ENCODE measurements at regions not wholly inside any gene's neighbourhood (a gene's known extent, or its start where the extent isn't known, plus 50 kb on each side); places are given as distances from the start of the nearest gene placed in this dataset.

DNA sequence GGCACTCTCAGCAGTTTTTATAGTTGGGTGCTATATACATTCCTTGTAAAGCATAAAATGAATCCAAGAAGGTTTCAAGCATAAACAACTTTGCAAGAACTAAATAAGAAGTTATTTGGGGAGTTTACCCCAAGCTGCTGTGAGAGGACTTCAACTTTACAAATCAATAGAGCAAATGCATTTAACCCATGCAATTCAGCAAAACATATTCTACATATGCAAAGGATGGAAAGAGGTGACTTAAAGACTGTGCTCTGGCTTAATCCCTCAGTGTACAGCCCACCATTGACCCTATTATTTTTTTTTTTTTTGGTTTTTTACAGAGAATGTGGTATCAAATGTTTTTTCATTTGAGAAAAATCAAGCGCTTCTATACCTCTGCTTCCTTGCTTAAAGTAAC, 736.5 kb downstream of the CETN3 start:
- Histone ChIP-seq H4K20me1 (replicated peaks; ENCODE audit: control insufficient read depth, extremely low read depth, insufficient read depth, low read length) (no peaks in the 10 kb centered on the region), H3K9me1 (replicated peaks; ENCODE audit: control insufficient read depth, extremely low read depth, insufficient read depth, low read length) (no peaks in the 10 kb centered on the region), H3K27me3 (ENCODE audit: control insufficient read depth in 2 of 2, insufficient read depth in 2 of 2, low read length in 2 of 2) (no peaks in the 10 kb centered on the region), H3K79me2 (ENCODE audit: control insufficient read depth, insufficient read depth, low read length) (no peaks in the 10 kb centered on the region), H3K4me2 (ENCODE audit: insufficient read depth, low read length) (no peak overlapping the region), H3K4me3 (replicated peaks in 1 of 3; ENCODE audit: insufficient read depth in 1 of 3, low read depth in 1 of 3, low read length in 3 of 3) (no peak overlapping the region), H3K36me3 (ENCODE audit: control insufficient read depth in 2 of 2, extremely low read depth in 1 of 2, insufficient read depth in 2 of 2, low read length in 2 of 2) (no peaks in the 10 kb centered on the region), H3K9me3 (replicated peaks; ENCODE audit: control insufficient read depth, insufficient read depth, low read length) (no peaks in the 10 kb centered on the region), H3K27ac (ENCODE audit: insufficient read depth, low read depth, low read length) (no peak overlapping the region), H3K4me1 (ENCODE audit: control insufficient read depth, extremely low read depth, insufficient read depth, low read length) (no peaks in the 10 kb centered on the region), H2AFZ (ENCODE audit: low read depth, low read length) (no peak overlapping the region), H3K9ac (replicated peaks; ENCODE audit: extremely low read depth, insufficient read depth, low read length) (no peak overlapping the region)
- intact Hi-C loops (cut with micrococcal nuclease): no loop called here
- no peak for FAIRE-seq
- ChIA-PET CTCF (interaction anchor here (0.6 kb wide), 1 partner anchor 1756 kb away, joined by 3 read pairs; no protein-coding TSS in a partner anchor), POLR2A (no interaction called here)
- no peak for TF ChIP-seq GATA2 (IDR thresholded peaks at IDR 0.05; ENCODE audit: insufficient read depth, insufficient read length, low read depth, low read length)
- TF ChIP-seq EZH2 (IDR thresholded peaks at IDR 0.05; ENCODE audit: borderline replicate concordance, low read depth, low read length, severe bottlenecking): no peak
- TF ChIP-seq, protein P1, sequence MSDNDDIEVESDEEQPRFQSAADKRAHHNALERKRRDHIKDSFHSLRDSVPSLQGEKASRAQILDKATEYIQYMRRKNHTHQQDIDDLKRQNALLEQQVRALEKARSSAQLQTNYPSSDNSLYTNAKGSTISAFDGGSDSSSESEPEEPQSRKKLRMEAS (IDR thresholded peaks at IDR 0.05; ENCODE audit: insufficient read depth, insufficient read length): no peak
- no peak for TF ChIP-seq POLR2AphosphoS5 (IDR thresholded peaks at IDR 0.05; ENCODE audit: insufficient read depth, low read depth, low read length)
- TF ChIP-seq, protein P2, sequence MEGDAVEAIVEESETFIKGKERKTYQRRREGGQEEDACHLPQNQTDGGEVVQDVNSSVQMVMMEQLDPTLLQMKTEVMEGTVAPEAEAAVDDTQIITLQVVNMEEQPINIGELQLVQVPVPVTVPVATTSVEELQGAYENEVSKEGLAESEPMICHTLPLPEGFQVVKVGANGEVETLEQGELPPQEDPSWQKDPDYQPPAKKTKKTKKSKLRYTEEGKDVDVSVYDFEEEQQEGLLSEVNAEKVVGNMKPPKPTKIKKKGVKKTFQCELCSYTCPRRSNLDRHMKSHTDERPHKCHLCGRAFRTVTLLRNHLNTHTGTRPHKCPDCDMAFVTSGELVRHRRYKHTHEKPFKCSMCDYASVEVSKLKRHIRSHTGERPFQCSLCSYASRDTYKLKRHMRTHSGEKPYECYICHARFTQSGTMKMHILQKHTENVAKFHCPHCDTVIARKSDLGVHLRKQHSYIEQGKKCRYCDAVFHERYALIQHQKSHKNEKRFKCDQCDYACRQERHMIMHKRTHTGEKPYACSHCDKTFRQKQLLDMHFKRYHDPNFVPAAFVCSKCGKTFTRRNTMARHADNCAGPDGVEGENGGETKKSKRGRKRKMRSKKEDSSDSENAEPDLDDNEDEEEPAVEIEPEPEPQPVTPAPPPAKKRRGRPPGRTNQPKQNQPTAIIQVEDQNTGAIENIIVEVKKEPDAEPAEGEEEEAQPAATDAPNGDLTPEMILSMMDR (IDR thresholded peaks at IDR 0.05; ENCODE audit: extremely low read depth in 1 of 2, insufficient read depth in 1 of 2, low read depth in 1 of 2, low read length in 2 of 2): no peak
- TF ChIP-seq POLR2A (IDR thresholded peaks at IDR 0.05; ENCODE audit: low read depth, low read length): no peak
- no peak for DNase-seq (ENCODE audit: low read depth, low spot score)
- dilution Hi-C loops (cut with MboI; ENCODE audit: extremely low pct_ligation_motif_present, low sequenced_read_pairs): no loop called here
- no TSS peak for BruUV-seq (replicated peaks)

DNA sequence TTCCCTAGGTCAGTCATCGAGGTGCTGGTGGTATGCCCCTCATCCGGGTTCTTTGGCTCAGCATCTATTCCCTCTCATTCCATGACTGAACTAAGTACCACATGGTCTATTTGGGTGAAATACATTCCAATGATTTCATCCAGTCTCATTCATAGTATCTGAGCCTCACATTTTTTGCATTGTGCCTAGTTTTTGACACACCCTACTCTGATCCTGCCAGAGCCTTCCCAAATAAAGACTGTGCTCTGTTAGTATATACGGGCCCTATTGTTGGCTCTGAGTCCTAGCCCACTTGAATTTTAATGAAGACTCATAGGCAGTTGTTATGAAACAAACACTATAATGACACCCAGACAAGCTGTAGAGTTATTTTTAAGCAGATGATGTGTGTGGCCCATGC, 740.7 kb downstream of the CETN3 start:
- Histone ChIP-seq H3K4me2 (ENCODE audit: insufficient read depth, low read length) (no peak overlapping the region), H3K4me1 (ENCODE audit: control insufficient read depth, extremely low read depth, insufficient read depth, low read length) (no peaks in the 10 kb centered on the region), H4K20me1 (replicated peaks; ENCODE audit: control insufficient read depth, extremely low read depth, insufficient read depth, low read length) (no peaks in the 10 kb centered on the region), H2AFZ (ENCODE audit: low read depth, low read length) (no peak overlapping the region), H3K27ac (ENCODE audit: insufficient read depth, low read depth, low read length) (no peak overlapping the region), H3K79me2 (ENCODE audit: control insufficient read depth, insufficient read depth, low read length) (no peaks in the 10 kb centered on the region), H3K27me3 (ENCODE audit: control insufficient read depth in 2 of 2, insufficient read depth in 2 of 2, low read length in 2 of 2) (no peaks in the 10 kb centered on the region), H3K9me1 (replicated peaks; ENCODE audit: control insufficient read depth, extremely low read depth, insufficient read depth, low read length) (no peaks in the 10 kb centered on the region), H3K9ac (replicated peaks; ENCODE audit: extremely low read depth, insufficient read depth, low read length) (no peak overlapping the region), H3K4me3 (replicated peaks in 1 of 3; ENCODE audit: insufficient read depth in 1 of 3, low read depth in 1 of 3, low read length in 3 of 3) (no peak overlapping the region), H3K36me3 (ENCODE audit: control insufficient read depth in 2 of 2, extremely low read depth in 1 of 2, insufficient read depth in 2 of 2, low read length in 2 of 2) (no peaks in the 10 kb centered on the region), H3K9me3 (replicated peaks; ENCODE audit: control insufficient read depth, insufficient read depth, low read length) (no peaks in the 10 kb centered on the region)
- dilution Hi-C loops (cut with MboI; ENCODE audit: extremely low pct_ligation_motif_present, low sequenced_read_pairs): no loop called here
- no TSS peak for BruUV-seq (replicated peaks)
- FAIRE-seq: no peak
- ChIA-PET POLR2A (no interaction called here), CTCF (no interaction called here)
- DNase-seq (ENCODE audit: low read depth, low spot score): no peak
- intact Hi-C loops (cut with micrococcal nuclease): no loop called here
- TF ChIP-seq FOS (IDR thresholded peaks at IDR 0.05; ENCODE audit: borderline replicate concordance, insufficient read depth, low read length): no peak
- no peak for TF ChIP-seq POLR2A (IDR thresholded peaks at IDR 0.05; ENCODE audit: low read depth, low read length)
- TF ChIP-seq MYC (IDR thresholded peaks at IDR 0.05; ENCODE audit: low read depth, low read length): no peak
- TF ChIP-seq JUN (IDR thresholded peaks at IDR 0.05; ENCODE audit: borderline replicate concordance, insufficient read depth, insufficient read length, low read depth): no peak
- TF ChIP-seq, protein P1 (IDR thresholded peaks at IDR 0.05; ENCODE audit: insufficient read depth, insufficient read length): no peak
- no peak for TF ChIP-seq EZH2 (IDR thresholded peaks at IDR 0.05; ENCODE audit: borderline replicate concordance, low read depth, low read length, severe bottlenecking)
- TF ChIP-seq, protein P2 (IDR thresholded peaks at IDR 0.05; ENCODE audit: extremely low read depth in 1 of 2, insufficient read depth in 1 of 2, low read depth in 1 of 2, low read length in 2 of 2): no peak
- no peak for TF ChIP-seq POLR2AphosphoS5 (IDR thresholded peaks at IDR 0.05; ENCODE audit: insufficient read depth, low read depth, low read length)
- TF ChIP-seq GATA2 (IDR thresholded peaks at IDR 0.05; ENCODE audit: insufficient read depth, insufficient read length, low read depth, low read length): no peak

All from endothelial cell of umbilical vein (primary cell).